DMS153 treated with DMSO at 0.1 percent for 48 hours (cell line): ENCODE measurements at regions not wholly inside any gene's neighbourhood (a gene's known extent, or its start where the extent isn't known, plus 50 kb on each side); places are given as distances from the start of the nearest gene placed in this dataset.
A peak's percentile ranks its signal among the peaks of the same experiment; 100 is the strongest.
"Not testable (repeated sequence)": the region's sequence is repeated elsewhere in the genome, so short reads cannot be mapped to it uniquely, and the experiment has no call there.

Experiments used
- DNase-seq: peaks from one replicate; lab custom pipeline; 2025; ENCODE audit not compliant: unreplicated experiment; lab: John Stamatoyannopoulos, UW

DNA sequence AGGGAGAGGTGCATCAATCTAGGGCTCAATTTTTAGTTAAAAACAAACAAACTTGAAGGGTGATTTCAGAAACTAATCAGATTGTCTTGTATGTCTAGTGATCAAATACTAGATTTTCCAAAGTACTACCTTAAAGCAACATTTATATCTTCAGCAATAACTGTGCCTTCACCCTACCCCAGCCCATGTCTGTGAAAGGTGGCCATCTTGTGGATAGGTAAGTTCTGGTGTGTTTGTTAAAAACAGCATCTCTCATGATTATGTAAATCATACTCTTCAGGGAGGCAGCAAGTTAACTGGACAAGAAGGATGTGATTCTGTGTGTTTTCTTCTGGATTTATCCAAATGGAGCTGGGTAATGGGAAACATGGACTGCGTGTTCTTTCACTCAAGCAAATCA lies 81.4 kb upstream of the ACSL1 start:
- no peak for DNase-seq

DNA sequence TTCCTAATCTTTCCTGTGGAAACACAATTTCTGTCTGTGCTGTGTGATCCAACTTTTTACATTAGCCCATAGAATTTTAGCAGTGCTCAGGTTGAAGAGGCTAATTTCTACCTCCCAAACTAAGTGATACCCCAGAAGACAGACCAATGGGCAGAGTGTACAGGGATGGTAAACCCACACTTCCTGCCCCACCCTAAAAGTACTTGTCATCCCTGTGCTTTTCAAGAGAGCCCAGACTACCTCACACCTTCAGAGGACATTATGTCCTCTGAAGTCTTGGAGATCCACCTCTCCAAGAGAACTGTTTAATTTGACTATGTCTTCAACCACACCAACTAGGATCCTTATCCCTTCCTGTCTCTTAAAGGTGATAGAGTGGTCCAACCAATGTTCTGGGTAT lies 82.0 kb upstream of the ACSL1 start:
- no peak for DNase-seq

GRCh38 chr4:184911310-184911709 lies 85.5 kb upstream of the ACSL1 start:
- DNase-seq, result peak; percentile 59

GRCh38 chr4:184913356-184914143 lies 87.8 kb upstream of the ACSL1 start:
- no peak for DNase-seq

DNA sequence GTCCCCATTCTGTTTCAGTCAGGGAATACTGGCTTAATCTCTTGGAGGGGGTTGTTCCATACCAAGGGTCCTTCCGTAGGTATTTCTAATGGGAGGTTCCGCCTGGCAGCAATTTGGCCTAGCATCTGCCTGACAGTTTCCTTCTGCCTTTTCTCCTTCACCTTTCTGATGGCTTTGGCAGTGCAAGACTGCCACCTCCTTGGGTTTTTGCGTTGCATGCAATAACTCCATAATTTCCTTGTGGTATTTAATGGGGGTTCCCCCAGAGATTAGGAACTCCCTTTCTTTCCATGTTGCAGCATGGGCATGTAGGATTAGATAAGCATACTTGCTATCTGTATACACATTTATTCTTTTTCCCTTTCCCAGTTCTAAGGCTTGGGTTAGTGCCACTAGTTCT lies 93.0 kb upstream of the ACSL1 start:
- not testable (repeated sequence) for DNase-seq

DNA sequence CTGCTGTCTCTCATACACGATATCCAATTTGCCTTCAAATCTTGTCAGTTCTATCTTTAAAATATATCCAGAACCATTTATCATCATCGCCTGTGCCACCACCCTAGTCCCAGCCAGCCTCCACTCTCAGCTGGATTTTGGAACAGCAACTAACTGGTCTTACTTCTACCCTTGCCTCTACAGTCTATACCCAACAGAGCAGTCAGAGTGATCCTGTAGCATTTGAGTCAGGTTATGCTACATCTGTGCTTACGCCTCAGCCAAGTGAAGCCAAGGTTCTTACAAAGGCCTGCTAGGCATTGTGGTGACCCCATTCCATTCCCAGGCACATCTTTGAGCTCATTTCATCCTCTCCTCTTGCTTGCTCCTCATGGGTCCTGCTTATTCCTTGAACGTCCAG lies 95.7 kb upstream of the ACSL1 start:
- DNase-seq, result no peak

DNA sequence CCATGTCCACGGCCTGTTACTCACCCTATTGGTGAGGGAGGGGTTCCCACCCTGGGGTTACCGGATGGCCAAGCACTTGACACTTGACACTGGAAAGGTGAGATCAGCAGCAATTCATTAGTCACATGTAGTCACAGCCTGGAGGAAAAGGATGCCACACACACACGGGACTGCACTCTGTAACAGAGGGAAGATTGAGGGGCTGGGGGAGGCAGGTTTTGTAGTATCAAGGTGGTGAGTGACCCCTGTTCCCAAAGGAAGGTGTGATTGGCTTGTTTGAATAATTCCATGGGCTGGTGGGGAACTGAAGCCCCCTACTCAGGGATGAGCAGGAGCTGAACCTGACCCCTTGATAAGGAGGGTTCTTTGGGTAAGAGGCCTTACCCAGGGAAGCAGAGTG lies 96.0 kb upstream of the HELT start:
- no peak for DNase-seq

DNA sequence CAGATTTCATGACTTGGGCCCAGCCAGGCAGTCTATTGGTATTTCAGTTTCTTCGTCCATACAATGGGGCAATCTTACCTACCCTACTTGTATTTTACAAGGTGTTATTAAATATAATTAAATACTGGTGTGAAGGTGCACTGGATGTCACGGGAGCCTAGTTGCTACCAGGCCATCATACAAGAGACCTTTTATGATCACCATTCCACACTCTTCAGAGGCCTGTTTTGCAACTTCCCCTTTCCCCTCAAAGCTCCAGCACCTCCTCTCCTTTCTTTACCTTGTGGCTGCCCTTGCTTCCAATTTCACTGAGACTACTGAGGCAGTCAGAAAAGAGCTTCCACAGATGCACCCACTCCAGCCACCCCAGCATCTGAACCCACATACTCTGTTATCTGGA lies 93.8 kb upstream of the HELT start:
- no peak for DNase-seq

- no peak for DNase-seq
Measured at GRCh38 chr4:184929476-184929875, 88.8 kb upstream of the HELT start.

- no peak for DNase-seq
Measured at GRCh38 chr4:184930026-184930425, 88.3 kb upstream of the HELT start.

DNA sequence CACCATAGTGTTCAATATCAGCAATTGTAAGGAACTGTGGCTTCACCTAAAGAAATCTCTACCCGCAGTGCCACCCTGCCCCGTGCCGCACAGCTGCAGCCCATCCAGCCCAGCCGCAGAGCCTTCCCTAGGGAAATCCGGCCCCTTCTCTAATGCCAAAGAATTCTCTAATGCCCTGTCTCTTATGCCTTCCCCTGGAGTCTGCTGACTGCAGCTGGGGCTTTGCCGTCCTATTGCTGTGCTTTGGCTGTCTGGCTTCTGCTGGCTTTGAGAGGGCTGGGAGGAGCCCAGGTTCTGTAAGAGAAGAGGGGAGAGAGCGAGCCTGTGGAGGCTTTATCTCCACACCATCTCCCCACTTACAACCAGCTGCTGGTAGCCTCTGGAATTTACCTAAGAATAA lies 85.9 kb upstream of the HELT start:
- DNase-seq, result no peak

DNA sequence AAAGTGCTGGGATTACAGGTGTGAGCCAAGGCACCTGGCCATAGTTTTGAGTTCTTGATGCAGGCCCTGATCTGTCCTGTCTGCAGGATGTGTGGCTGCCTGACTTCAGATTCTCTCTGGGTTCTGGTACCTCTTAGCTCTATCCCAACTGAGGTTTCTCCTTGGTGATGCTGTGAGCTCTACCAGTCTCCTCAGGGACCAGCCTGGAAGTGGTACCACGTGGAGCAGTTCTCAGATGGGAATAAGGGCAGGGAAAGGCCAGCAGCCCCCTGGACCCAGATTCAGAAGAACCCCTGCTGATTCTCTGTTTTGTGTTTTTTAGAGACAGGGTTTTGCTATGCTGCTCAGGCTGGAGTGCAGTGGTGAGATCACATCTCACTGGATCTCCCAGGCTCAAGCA lies 85.0 kb upstream of the HELT start:
- DNase-seq, result no peak

DNA sequence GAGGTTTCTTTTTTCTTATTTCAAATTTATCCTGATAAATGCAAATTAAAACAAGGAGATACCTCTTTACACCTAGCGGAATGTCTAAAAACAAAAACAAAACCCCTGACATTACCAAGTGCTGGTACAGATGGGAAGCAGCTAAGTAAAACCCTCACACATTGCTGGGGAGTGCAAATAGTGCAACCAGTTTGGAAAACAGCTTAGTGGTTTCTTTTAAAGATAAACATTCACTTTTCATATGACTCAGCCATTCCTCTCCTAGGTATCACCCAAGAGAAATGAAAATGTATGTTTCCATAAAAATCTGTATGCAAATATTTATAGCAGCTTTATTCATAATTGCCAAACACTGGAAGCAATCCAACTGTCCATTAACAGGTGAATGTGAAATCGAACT lies 84.1 kb upstream of the HELT start:
- no peak for DNase-seq

DNA sequence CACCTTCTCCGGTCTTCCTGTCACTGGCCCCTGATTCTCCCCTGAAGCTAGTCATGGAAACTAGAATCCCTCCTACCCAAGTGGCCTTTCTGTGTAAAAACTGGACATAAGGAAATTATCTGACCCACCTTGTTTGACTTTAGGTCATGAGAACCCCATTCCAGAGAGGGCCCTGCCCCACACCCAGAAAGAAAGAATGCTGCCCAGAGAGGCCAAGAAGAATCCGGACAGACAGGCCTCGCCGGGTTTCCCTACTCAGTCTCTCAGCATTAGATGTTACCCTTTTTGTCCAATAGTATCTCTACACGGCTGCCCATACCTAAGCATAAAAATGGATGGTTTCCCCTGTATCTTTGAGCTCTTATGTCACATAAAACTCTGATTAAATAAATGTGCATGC lies 83.3 kb upstream of the HELT start:
- DNase-seq, result no peak

- DNase-seq, result no peak
Measured at GRCh38 chr4:184936071-184936470, 82.2 kb upstream of the HELT start.

DNA sequence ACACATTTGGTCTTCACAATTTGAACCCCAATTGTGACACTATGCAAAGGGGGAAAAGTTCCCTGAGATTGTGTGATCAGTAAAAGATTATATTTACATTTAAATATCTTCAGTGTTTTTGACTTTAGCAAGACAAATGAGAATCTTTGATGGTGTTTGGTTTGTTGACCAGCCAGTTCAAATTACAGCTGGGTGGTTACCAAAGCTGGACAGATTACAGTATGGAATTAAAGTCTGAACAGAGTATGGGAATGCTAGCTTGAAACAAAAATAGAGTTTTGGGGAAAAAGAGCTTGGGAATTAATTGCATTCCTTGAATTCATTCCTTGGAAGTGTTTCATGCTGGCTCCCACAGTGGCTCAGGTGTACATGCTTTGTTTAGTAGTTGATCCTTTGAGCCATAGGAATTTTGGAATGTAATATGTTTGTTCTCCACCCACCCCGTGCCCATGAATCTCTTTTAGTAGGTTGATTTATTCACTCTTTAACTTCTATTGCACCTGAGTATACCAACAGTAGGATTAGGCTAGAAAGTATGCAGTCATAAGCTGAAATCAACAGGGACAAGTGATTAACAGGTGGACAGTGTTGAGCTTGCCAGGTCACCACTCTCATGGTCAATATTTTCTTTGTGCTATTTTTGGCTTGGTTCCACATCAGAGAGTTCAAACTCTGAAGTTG lies 81.1 kb upstream of the HELT start:
- no peak for DNase-seq

- DNase-seq, result peak; percentile 11
Measured at GRCh38 chr4:184937745-184938144, 80.5 kb upstream of the HELT start.

DNA sequence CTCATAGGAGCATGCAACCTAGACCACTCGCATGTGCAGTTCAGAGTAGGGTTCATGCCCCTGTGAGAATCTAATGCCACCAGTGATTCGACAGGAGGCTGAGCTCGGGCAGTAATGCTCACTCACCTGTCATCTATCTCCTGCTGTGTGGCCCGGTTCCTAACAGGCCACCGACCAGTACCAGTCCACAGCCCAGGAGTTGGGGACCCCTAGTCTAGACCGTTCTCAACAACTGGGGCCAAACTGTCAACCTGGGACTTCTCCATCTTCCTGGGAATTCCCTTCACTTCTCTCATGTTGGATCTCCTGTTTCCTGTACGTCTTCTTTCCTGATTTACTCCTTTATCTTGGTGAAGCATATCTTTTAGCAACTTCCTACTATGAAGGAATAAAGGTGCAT lies 79.4 kb upstream of the HELT start:
- no peak for DNase-seq

- no peak for DNase-seq
Measured at GRCh38 chr4:184939978-184940377, 78.3 kb upstream of the HELT start.

- DNase-seq, result no peak
Measured at GRCh38 chr4:184940500-184940899, 77.8 kb upstream of the HELT start.

GRCh38 chr4:184941671-184942418 lies 76.4 kb upstream of the HELT start:
- no peak for DNase-seq
